Astrocyte of the cerebellum (primary cell): ENCODE measurements at regions not wholly inside any gene's neighbourhood (a gene's known extent, or its start where the extent isn't known, plus 50 kb on each side); places are given as distances from the start of the nearest gene placed in this dataset.

Source experiments
- DNase-seq: peaks from one replicate; pipeline ENCODE4 v3.0.0-alpha.2; 2011; ENCODE audit warnings: low read depth
- H3K4me3 ChIP-seq: 2 replicates; pipeline ENCODE4 v1.5.1; 2011; ENCODE audit warnings: mild to moderate bottlenecking, low read depth, low read length, moderate library complexity
- CTCF ChIP-seq: IDR thresholded peaks from 2 replicates; pipeline ENCODE4 v1.5.1; 2012; ENCODE audit warnings: low read length, low read depth, moderate library complexity, mild to moderate bottlenecking; ENCODE audit errors: missing control alignments
- in situ Hi-C: cut with HindIII; loops from 2 replicates; pipeline ENCODE4 v1.10.0; 2017; ENCODE audit warnings: low sequenced_read_pairs

GRCh38 chr6:138035070-138035469 is 72.1 kb downstream of the PERP start:
- DNase-seq, result no peak
- in situ Hi-C loops, result no loop called here
- no peak for TF ChIP-seq CTCF
- no peak overlapping the region for H3K4me3 ChIP-seq

GRCh38 chr6:138036111-138036510 is 71.1 kb downstream of the PERP start:
- in situ Hi-C loops, result no loop called here
- H3K4me3 ChIP-seq, result no peak overlapping the region
- no peak for DNase-seq
- no peak for TF ChIP-seq CTCF

GRCh38 chr6:138037009-138037504 is 70.2 kb downstream of the PERP start:
- no peak for TF ChIP-seq CTCF
- no peak for DNase-seq
- in situ Hi-C loops, result no loop called here
- H3K4me3 ChIP-seq, result no peak overlapping the region

- DNase-seq, result no peak
- in situ Hi-C loops, result no loop called here
- no peak for TF ChIP-seq CTCF
- no peak overlapping the region for H3K4me3 ChIP-seq
These were observed 68.9 kb downstream of the PERP start for GRCh38 chr6:138038142-138038870.
